SU-DHL-6 (cell line): ENCODE measurements at regions not wholly inside any gene's neighbourhood (a gene's known extent, or its start where the extent isn't known, plus 50 kb on each side); places are given as distances from the start of the nearest gene placed in this dataset.

Experiments used
- H2AFZ ChIP-seq: fragments of 200-600 bp; sonication (generic); 2 replicates; pipeline ENCODE4 v1.6.1; 2014; ENCODE audit warnings: low read depth, mild to moderate bottlenecking, moderate library complexity, mixed read lengths, antibody characterized with exemption, low read length; ENCODE audit not compliant: severe bottlenecking
- H3F3A ChIP-seq: fragments of 200-600 bp; shearing (Covaris generic); 2 replicates; pipeline ENCODE4 v1.6.0; 2016; ENCODE audit warnings: antibody characterized with exemption, mild to moderate bottlenecking; ENCODE audit not compliant: insufficient read depth
- H3K27ac ChIP-seq: fragments of 200-600 bp; sonication (generic); 2 replicates; pipeline ENCODE4 v1.5.1; 2016; ENCODE audit warnings: low read depth, mild to moderate bottlenecking, low read length, moderate library complexity, mixed read lengths
- H3K27me3 ChIP-seq: fragments of 200-600 bp; sonication (generic), shearing (Covaris generic); 2 replicates; pipeline ENCODE4 v1.6.0; 2014; ENCODE audit warnings: mild to moderate bottlenecking, low read length
- H3K36me3 ChIP-seq: fragments of 200-600 bp; sonication (generic); 2 replicates; pipeline ENCODE4 v1.6.1; 2014; ENCODE audit warnings: mild to moderate bottlenecking, low read length, mixed read lengths
- H3K4me2 ChIP-seq: fragments of 300-600, 200-600 bp; shearing (Covaris generic), sonication (generic); 2 replicates; pipeline ENCODE4 v1.6.0; 2014; ENCODE audit warnings: low read length, low read depth, mild to moderate bottlenecking; ENCODE audit not compliant: poor library complexity, severe bottlenecking
- H3K4me3 ChIP-seq: fragments of 200-600 bp; sonication (generic); 2 replicates; pipeline ENCODE4 v1.5.1; 2014; ENCODE audit warnings: antibody characterized with exemption, low read length, mild to moderate bottlenecking, mixed read lengths; ENCODE audit not compliant: insufficient read depth, poor library complexity, severe bottlenecking
- H3K79me2 ChIP-seq: fragments of 200-600 bp; sonication (generic); 2 replicates; pipeline ENCODE4 v1.6.1; 2014; ENCODE audit warnings: mild to moderate bottlenecking, low read length, moderate library complexity; ENCODE audit not compliant: insufficient read depth
- H3K9ac ChIP-seq: fragments of 200-600 bp; sonication (generic); 2 replicates; pipeline ENCODE4 v1.7.0; 2014; ENCODE audit warnings: mild to moderate bottlenecking, low read length
- H3K9me2 ChIP-seq: fragments of 200-600 bp; sonication (generic); replicated peaks from 2 replicates; pipeline ENCODE4 v1.6.1; 2014; ENCODE audit warnings: low read length; ENCODE audit not compliant: insufficient read depth
- H3K9me3 ChIP-seq: fragments of 200-600 bp; sonication (generic); 2 replicates; pipeline ENCODE4 v1.6.1; 2014; ENCODE audit warnings: low read length, mixed read lengths; ENCODE audit not compliant: insufficient read depth
- H4K20me1 ChIP-seq: fragments of 200-600 bp; sonication (generic); 2 replicates; pipeline ENCODE4 v1.6.1; 2014; ENCODE audit warnings: low read depth, mild to moderate bottlenecking, antibody characterized with exemption, low read length, moderate library complexity, mixed read lengths
- CTCF ChIP-seq: fragments of 200-600 bp; sonication (generic); IDR thresholded peaks from one replicate; pipeline ENCODE4 v1.5.1; 2017; ENCODE audit warnings: antibody characterized with exemption, mild to moderate bottlenecking, low read length, moderate library complexity; ENCODE audit not compliant: insufficient read depth, poor library complexity, severe bottlenecking
- EZH2phosphoT487 ChIP-seq: fragments of 200-600 bp; sonication (generic), shearing (Covaris generic); conservative IDR thresholded peaks from 2 replicates; pipeline ENCODE4 v1.6.1; 2018; ENCODE audit warnings: mild to moderate bottlenecking, antibody characterized with exemption, low read length, moderate library complexity, mixed read lengths

GRCh38 chr2:236702657-236703372, 133.2 kb downstream of the ACKR3 start:
- H3K4me3 ChIP-seq: no peak overlapping the region
- TF ChIP-seq EZH2phosphoT487: no peak
- TF ChIP-seq CTCF: no peak

GRCh38 chr2:236703373-236703709, 133.7 kb downstream of the ACKR3 start:
- H3K4me2 ChIP-seq: no peak overlapping the region
- H4K20me1 ChIP-seq: no peaks in the 10 kb centered on the region
- TF ChIP-seq CTCF (no peak), EZH2phosphoT487 (no peak)
- no peaks in the 10 kb centered on the region for H3K9me3 ChIP-seq
- H3K36me3 ChIP-seq: no peaks in the 10 kb centered on the region
- no peaks in the 10 kb centered on the region for H3K79me2 ChIP-seq
- no peaks in the 10 kb centered on the region for H3K27me3 ChIP-seq
- H3F3A ChIP-seq: no peaks in the 10 kb centered on the region
- no peak overlapping the region for H3K4me3 ChIP-seq
- no peak overlapping the region for H3K9ac ChIP-seq
- H2AFZ ChIP-seq: no peak overlapping the region
- H3K9me2 ChIP-seq: no peaks in the 10 kb centered on the region
- H3K27ac ChIP-seq: no peak overlapping the region

More at GRCh38 chr2:236702657-236703372, 133.2 kb downstream of the ACKR3 start:
- H4K20me1 ChIP-seq: no peaks in the 10 kb centered on the region
- no peaks in the 10 kb centered on the region for H3K36me3 ChIP-seq
- H3K9ac ChIP-seq: no peak overlapping the region
- H3K27ac ChIP-seq: no peak overlapping the region
- no peak overlapping the region for H3K4me2 ChIP-seq
- H2AFZ ChIP-seq: no peak overlapping the region
- no peaks in the 10 kb centered on the region for H3F3A ChIP-seq
- H3K9me2 ChIP-seq: no peaks in the 10 kb centered on the region
- H3K79me2 ChIP-seq: no peaks in the 10 kb centered on the region
- H3K27me3 ChIP-seq: no peaks in the 10 kb centered on the region
- H3K9me3 ChIP-seq: no peaks in the 10 kb centered on the region

GRCh38 chr2:236703906-236704305, 134.3 kb downstream of the ACKR3 start:
- Histone ChIP-seq H3K9ac (no peak overlapping the region), H3F3A (no peaks in the 10 kb centered on the region), H3K4me2 (no peak overlapping the region), H3K36me3 (no peaks in the 10 kb centered on the region), H3K79me2 (no peaks in the 10 kb centered on the region), H3K9me2 (no peaks in the 10 kb centered on the region), H4K20me1 (no peaks in the 10 kb centered on the region), H2AFZ (no peak overlapping the region), H3K27me3 (no peaks in the 10 kb centered on the region), H3K9me3 (no peaks in the 10 kb centered on the region), H3K27ac (no peak overlapping the region), H3K4me3 (no peak overlapping the region)
- TF ChIP-seq CTCF (no peak), EZH2phosphoT487 (no peak)
